Vagina (tissue), 2 donors: ENCODE measurements at regions not wholly inside any gene's neighbourhood (a gene's known extent, or its start where the extent isn't known, plus 50 kb on each side); places are given as distances from the start of the nearest gene placed in this dataset.
"Not testable (repeated sequence)": the region's sequence is repeated elsewhere in the genome, so short reads cannot be mapped to it uniquely, and the experiment has no call there.

Source experiments
- DNase-seq, 2 donors: peaks; one replicate each; pipeline ENCODE4 v3.0.0-alpha.2; 2017; ENCODE audit errors: extremely low spot score in 2 of 2
- H3K27ac ChIP-seq: fragments of 200-600 bp; sonication (generic); one replicate; pipeline ENCODE4 v1.5.1; 2019
- H3K27me3 ChIP-seq: fragments of 200-600 bp; sonication (generic); one replicate; pipeline ENCODE4 v1.5.1; 2019
- H3K36me3 ChIP-seq, 2 donors: fragments of 200-600 bp; sonication (generic); one replicate each; pipeline ENCODE4 v1.5.1; 2017 to 2019
- H3K4me1 ChIP-seq: fragments of 200-600 bp; sonication (generic); one replicate; pipeline ENCODE4 v1.5.1; 2019
- H3K4me3 ChIP-seq, 2 donors: fragments of 200-600 bp; sonication (generic); 1 replicate in 1 of 2; 2 replicates in 1 of 2; pipeline ENCODE4 v1.5.1; 2016 to 2019
- H3K9me3 ChIP-seq: fragments of 200-600 bp; sonication (generic); one replicate; pipeline ENCODE4 v1.5.1; 2019
- POLR2A ChIP-seq, 2 donors: fragments of 450-650 bp; IDR thresholded peaks; one replicate each; pipeline ENCODE4 v1.6.1; 2017; ENCODE audit warnings: antibody characterized with exemption in 2 of 2, mild to moderate bottlenecking in 2 of 2, moderate library complexity in 2 of 2
- POLR2AphosphoS5 ChIP-seq, 2 donors: sonication (generic); formaldehyde crosslinking; IDR thresholded peaks; one replicate each; pipeline ENCODE4 v1.9.0; 2017; ENCODE audit warnings: antibody characterized with exemption in 2 of 2, mild to moderate bottlenecking in 2 of 2, low read depth in 1 of 2; ENCODE audit not compliant: insufficient read depth in 1 of 2
- intact Hi-C: fragments of 100-400 bp; cut with DNase I; formaldehyde crosslinking; loops from one replicate; pipeline ENCODE4 v1.15.1; 2023
- TF ChIP-seq, protein P1 (sequence below), 3 experiments: fragments of 450-650 bp in 2 of 3; fragments of 200-600 bp in 1 of 3; sonication (generic) in 1 of 3; IDR thresholded peaks; one replicate each; pipeline ENCODE4 v1.5.1; 2017 to 2019; ENCODE audit warnings: antibody characterized with exemption in 3 of 3, mild to moderate bottlenecking in 2 of 3, moderate library complexity in 2 of 3

DNA sequence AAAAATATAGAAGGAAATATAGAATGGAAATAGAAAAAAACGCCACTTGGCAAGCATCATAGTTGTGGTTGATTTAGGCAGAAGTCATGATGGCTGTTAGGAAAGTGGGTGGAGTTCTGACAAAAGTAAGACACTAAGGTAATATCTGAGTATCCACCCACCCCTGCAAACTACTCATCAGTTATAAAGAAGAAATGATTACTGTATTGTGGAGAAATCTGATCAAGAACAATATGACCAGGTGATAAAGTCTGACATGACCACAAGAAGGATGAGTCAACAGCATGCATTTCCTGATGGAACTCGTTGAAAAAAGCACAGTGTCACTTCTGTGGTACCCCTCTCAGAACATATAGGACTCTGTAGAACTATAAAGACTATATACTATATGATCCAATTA lies 343.4 kb upstream of the PAPPA start:
- no peak for DNase-seq
- Histone ChIP-seq H3K36me3 (no peaks in the 10 kb centered on the region), H3K27me3 (no peaks in the 10 kb centered on the region), H3K9me3 (no peaks in the 10 kb centered on the region), H3K4me1 (no peaks in the 10 kb centered on the region), H3K4me3 (no peak overlapping the region), H3K27ac (no peak overlapping the region)
- intact Hi-C loops = no loop called here
- TF ChIP-seq POLR2AphosphoS5 (IDR thresholded peaks at IDR 0.05; ENCODE audit: insufficient read depth in 1 of 2, low read depth in 1 of 2) (no peak), POLR2A (IDR thresholded peaks at IDR 0.05) (no peak)
- TF ChIP-seq, protein P1, sequence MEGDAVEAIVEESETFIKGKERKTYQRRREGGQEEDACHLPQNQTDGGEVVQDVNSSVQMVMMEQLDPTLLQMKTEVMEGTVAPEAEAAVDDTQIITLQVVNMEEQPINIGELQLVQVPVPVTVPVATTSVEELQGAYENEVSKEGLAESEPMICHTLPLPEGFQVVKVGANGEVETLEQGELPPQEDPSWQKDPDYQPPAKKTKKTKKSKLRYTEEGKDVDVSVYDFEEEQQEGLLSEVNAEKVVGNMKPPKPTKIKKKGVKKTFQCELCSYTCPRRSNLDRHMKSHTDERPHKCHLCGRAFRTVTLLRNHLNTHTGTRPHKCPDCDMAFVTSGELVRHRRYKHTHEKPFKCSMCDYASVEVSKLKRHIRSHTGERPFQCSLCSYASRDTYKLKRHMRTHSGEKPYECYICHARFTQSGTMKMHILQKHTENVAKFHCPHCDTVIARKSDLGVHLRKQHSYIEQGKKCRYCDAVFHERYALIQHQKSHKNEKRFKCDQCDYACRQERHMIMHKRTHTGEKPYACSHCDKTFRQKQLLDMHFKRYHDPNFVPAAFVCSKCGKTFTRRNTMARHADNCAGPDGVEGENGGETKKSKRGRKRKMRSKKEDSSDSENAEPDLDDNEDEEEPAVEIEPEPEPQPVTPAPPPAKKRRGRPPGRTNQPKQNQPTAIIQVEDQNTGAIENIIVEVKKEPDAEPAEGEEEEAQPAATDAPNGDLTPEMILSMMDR (IDR thresholded peaks at IDR 0.05) = no peak

DNA sequence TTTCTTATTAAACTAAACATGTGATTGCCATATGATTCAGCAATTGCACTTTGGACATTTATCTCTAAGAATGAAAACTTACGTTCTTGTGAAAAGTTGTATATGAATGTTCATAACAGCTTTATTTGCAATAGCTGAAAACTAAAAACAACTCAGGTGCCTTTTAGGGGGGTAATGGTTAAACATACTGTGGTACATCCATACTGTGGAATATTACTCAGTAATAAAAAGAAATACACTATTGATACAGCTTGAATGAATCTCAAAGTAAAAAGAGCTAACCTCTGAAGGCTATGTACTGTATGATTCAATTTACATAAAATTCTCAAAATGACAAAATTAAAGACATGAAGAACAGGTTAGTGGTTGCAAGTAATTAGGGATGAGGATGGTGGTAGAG lies 339.5 kb upstream of the PAPPA start:
- Histone ChIP-seq H3K4me1 (no peaks in the 10 kb centered on the region), H3K9me3 (no peaks in the 10 kb centered on the region), H3K36me3 (no peaks in the 10 kb centered on the region), H3K27me3 (no peaks in the 10 kb centered on the region), H3K27ac (no peak overlapping the region), H3K4me3 (no peak overlapping the region)
- DNase-seq = no peak
- intact Hi-C loops = no loop called here
- no peak for TF ChIP-seq POLR2AphosphoS5 (IDR thresholded peaks at IDR 0.05; ENCODE audit: insufficient read depth in 1 of 2, low read depth in 1 of 2)
- TF ChIP-seq, protein P1 (IDR thresholded peaks at IDR 0.05) = no peak
- TF ChIP-seq POLR2A (IDR thresholded peaks at IDR 0.05) = no peak

DNA sequence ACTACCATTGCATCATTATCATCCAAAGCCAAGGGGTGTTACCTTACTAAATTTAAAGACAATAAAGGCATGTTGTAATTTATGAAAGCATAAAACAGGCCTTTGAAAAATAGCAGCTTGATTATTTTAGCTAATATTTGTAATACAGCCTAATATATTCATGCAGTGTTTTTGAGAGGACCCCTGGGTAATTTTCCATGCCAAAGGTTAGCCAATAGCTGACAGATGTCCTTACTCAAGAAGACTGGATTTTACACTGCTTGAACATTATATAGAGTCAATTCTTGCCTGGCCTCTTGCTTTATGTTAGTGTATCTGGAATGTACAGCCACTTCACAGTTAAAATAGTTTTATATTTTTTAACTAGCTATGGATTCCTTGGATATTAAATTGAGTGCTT lies 337.8 kb upstream of the PAPPA start:
- no peak overlapping the region for H3K4me3 ChIP-seq
- H3K4me1 ChIP-seq = no peaks in the 10 kb centered on the region
- H3K27ac ChIP-seq = no peak overlapping the region
- TF ChIP-seq POLR2AphosphoS5 (IDR thresholded peaks at IDR 0.05; ENCODE audit: insufficient read depth in 1 of 2, low read depth in 1 of 2) = no peak
- no peak for TF ChIP-seq POLR2A (IDR thresholded peaks at IDR 0.05)
- TF ChIP-seq, protein P1 (IDR thresholded peaks at IDR 0.05) = no peak
- no peaks in the 10 kb centered on the region for H3K27me3 ChIP-seq
- no peaks in the 10 kb centered on the region for H3K9me3 ChIP-seq
- intact Hi-C loops = no loop called here
- DNase-seq = no peak
- no peaks in the 10 kb centered on the region for H3K36me3 ChIP-seq

DNA sequence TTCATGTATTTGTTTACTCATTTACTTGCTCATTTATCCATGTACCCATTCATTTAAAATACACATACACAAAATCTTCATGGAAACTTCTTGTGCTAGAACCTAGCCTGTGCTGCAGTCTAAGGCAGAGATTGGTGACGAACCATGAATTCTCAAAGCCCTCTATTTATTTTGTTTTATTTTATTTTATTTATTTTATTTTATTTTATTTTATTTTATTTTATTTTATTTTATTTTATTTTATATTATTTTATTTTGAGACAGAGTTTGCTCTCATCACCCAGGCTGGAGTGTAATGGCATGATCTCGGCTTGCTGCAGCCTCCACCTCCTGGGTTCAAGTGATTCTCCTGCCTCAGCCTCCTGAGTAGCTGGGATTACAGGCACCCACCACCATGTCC lies 334.9 kb upstream of the PAPPA start:
- intact Hi-C loops, DNase-seq, H3K9me3 ChIP-seq, H3K27ac ChIP-seq, H3K36me3 ChIP-seq, H3K27me3 ChIP-seq, H3K4me3 ChIP-seq, H3K4me1 ChIP-seq: not testable (repeated sequence)

DNA sequence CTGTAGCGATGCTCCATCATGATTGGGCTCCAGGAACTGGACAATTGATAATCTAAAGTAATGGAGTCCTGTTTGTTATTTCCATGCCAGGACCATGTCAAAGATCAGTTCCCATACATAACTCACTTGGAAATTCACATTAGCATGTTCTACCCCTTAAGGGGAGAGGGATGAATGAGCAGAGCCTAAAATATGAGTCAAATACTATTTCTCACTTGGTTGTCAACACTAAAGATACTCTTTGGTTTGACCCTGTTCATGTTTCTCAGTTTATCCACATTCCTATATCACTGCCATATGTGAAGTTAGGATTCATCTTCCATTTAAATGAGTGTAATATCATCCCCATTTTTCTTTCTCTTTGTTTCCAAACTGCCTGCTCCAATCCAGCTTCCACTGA lies 321.6 kb upstream of the PAPPA start:
- DNase-seq = no peak
- Histone ChIP-seq H3K36me3 (no peaks in the 10 kb centered on the region), H3K9me3 (no peaks in the 10 kb centered on the region), H3K4me3 (no peak overlapping the region), H3K4me1 (no peaks in the 10 kb centered on the region), H3K27ac (no peak overlapping the region), H3K27me3 (no peaks in the 10 kb centered on the region)
- intact Hi-C loops = no loop called here
- TF ChIP-seq POLR2AphosphoS5 (IDR thresholded peaks at IDR 0.05; ENCODE audit: insufficient read depth in 1 of 2, low read depth in 1 of 2) (no peak), POLR2A (IDR thresholded peaks at IDR 0.05) (no peak)
- TF ChIP-seq, protein P1 (IDR thresholded peaks at IDR 0.05) = no peak

DNA sequence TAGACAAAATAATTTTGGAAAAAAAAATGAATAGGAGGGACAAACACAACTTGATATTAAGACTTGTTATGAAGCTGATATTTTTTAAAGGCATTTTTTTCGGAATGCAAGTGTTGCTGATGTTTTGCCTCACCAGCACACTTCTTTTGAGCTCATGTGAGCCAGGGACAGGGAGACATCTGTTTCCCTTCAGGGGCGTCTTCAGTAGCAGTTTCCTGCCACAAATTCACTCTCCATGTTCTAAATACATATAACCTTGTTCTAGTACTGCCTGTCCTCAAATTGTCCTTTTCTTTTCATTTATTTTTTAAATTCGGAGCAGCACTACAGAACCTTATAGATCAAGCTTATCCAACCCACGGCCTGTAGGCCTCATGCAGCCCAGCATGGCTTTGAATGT lies 316.0 kb upstream of the PAPPA start:
- Histone ChIP-seq H3K36me3 (no peaks in the 10 kb centered on the region), H3K4me3 (no peak overlapping the region), H3K4me1 (no peaks in the 10 kb centered on the region), H3K27me3 (no peaks in the 10 kb centered on the region), H3K9me3 (no peaks in the 10 kb centered on the region), H3K27ac (no peak overlapping the region)
- no peak for DNase-seq
- intact Hi-C loops = no loop called here
- TF ChIP-seq, protein P1 (IDR thresholded peaks at IDR 0.05) = no peak
- no peak for TF ChIP-seq POLR2AphosphoS5 (IDR thresholded peaks at IDR 0.05; ENCODE audit: insufficient read depth in 1 of 2, low read depth in 1 of 2)
- TF ChIP-seq POLR2A (IDR thresholded peaks at IDR 0.05) = no peak
